SK-N-SH treated with all-trans-retinoic acid at 6 μM for 48 hours (cell line): ENCODE measurements at regions not wholly inside any gene's neighbourhood (a gene's known extent, or its start where the extent isn't known, plus 50 kb on each side); places are given as distances from the start of the nearest gene placed in this dataset.

ENCODE experiments used
- ATAC-seq: fragments of 200-7000 bp; cut with Tn5 transposase; 3 replicates; pipeline ENCODE4 v1.9.1; 2020; ENCODE audit warnings: mild to moderate bottlenecking, moderate library complexity
- BACH2 ChIP-seq: fragments of 250-450 bp; sonication (Bioruptor Pico); IDR thresholded peaks from 2 replicates; pipeline ENCODE4 v1.9.0; 2021; ENCODE audit warnings: mild to moderate bottlenecking, borderline replicate concordance
- CSDC2 ChIP-seq: fragments of 250-450 bp; sonication (Bioruptor Pico); IDR thresholded peaks from 2 replicates; pipeline ENCODE4 v1.5.0; 2020; ENCODE audit warnings: mild to moderate bottlenecking, moderate library complexity
- ESRRG ChIP-seq: fragments of 250-450 bp; sonication (Bioruptor Pico); IDR thresholded peaks from 2 replicates; pipeline ENCODE4 v1.6.1; 2021; ENCODE audit warnings: mild to moderate bottlenecking
- GLIS3 ChIP-seq: fragments of 250-450 bp; sonication (Bioruptor Pico); IDR thresholded peaks from 2 replicates; pipeline ENCODE4 v1.5.0; 2020; ENCODE audit warnings: mild to moderate bottlenecking, moderate library complexity
- ISL1 ChIP-seq: fragments of 250-450 bp; sonication (Bioruptor Pico); IDR thresholded peaks from 2 replicates; pipeline ENCODE4 v2.1.2; 2022; ENCODE audit warnings: mild to moderate bottlenecking, moderate library complexity
- OSR1 ChIP-seq: fragments of 250-450 bp; sonication (Bioruptor Pico); IDR thresholded peaks from 2 replicates; pipeline ENCODE4 v1.8.0; 2022; ENCODE audit warnings: moderate library complexity, mild to moderate bottlenecking, inconsistent platforms
- POU6F1 ChIP-seq: fragments of 250-450 bp; sonication (Bioruptor Pico); IDR thresholded peaks from 2 replicates; pipeline ENCODE4 v1.8.0; 2021; ENCODE audit warnings: low read depth, mild to moderate bottlenecking, moderate library complexity, borderline replicate concordance
- RARB ChIP-seq: fragments of 250-450 bp; sonication (Bioruptor Pico); IDR thresholded peaks from 2 replicates; pipeline ENCODE4 v1.8.0; 2021; ENCODE audit warnings: mild to moderate bottlenecking, moderate library complexity
- SNAI2 ChIP-seq: fragments of 250-450 bp; sonication (Bioruptor Pico); IDR thresholded peaks from 2 replicates; pipeline ENCODE4 v1.5.0; 2020; ENCODE audit warnings: mild to moderate bottlenecking, moderate library complexity
- TCF4 ChIP-seq: fragments of 250-450 bp; sonication (Bioruptor Pico); IDR thresholded peaks from 2 replicates; pipeline ENCODE4 v1.8.0; 2021; ENCODE audit warnings: mild to moderate bottlenecking, moderate library complexity, borderline replicate concordance
- ZC3H10 ChIP-seq: fragments of 250-450 bp; sonication (Bioruptor Pico); IDR thresholded peaks from 2 replicates; pipeline ENCODE4 v1.5.1; 2021; ENCODE audit warnings: mild to moderate bottlenecking, moderate library complexity
- ZFP3 ChIP-seq: fragments of 250-450 bp; sonication (Bioruptor Pico); IDR thresholded peaks from 2 replicates; pipeline ENCODE4 v1.5.0; 2020; ENCODE audit warnings: mild to moderate bottlenecking, moderate library complexity
- ZFP30 ChIP-seq: fragments of 450-650 bp; formaldehyde crosslinking; IDR thresholded peaks from 2 replicates; pipeline ENCODE4 v1.5.0; 2022; ENCODE audit warnings: mild to moderate bottlenecking, moderate library complexity
- ZNF70 ChIP-seq: fragments of 450-650 bp; formaldehyde crosslinking; IDR thresholded peaks from 2 replicates; pipeline ENCODE4 v1.5.0; 2020; ENCODE audit warnings: mild to moderate bottlenecking, moderate library complexity
- ZNF8 ChIP-seq: fragments of 450-650 bp; formaldehyde crosslinking; IDR thresholded peaks from 2 replicates; pipeline ENCODE4 v1.5.0; 2020; ENCODE audit warnings: mild to moderate bottlenecking, moderate library complexity
- TF ChIP-seq, protein P1 (sequence below): fragments of 250-450 bp; sonication (Bioruptor Pico); IDR thresholded peaks from 2 replicates; pipeline ENCODE4 v1.5.1; 2020; ENCODE audit warnings: low read depth, mild to moderate bottlenecking, moderate library complexity
- TF ChIP-seq, protein P2 (sequence below): fragments of 250-450 bp; sonication (Bioruptor Pico); IDR thresholded peaks from 2 replicates; pipeline ENCODE4 v1.8.0; 2020; ENCODE audit warnings: mild to moderate bottlenecking, moderate library complexity, borderline replicate concordance
- TF ChIP-seq, protein P3 (sequence below): fragments of 250-450 bp; sonication (Bioruptor Pico); IDR thresholded peaks from 2 replicates; pipeline ENCODE4 v1.5.1; 2021; ENCODE audit warnings: mild to moderate bottlenecking, moderate library complexity

DNA sequence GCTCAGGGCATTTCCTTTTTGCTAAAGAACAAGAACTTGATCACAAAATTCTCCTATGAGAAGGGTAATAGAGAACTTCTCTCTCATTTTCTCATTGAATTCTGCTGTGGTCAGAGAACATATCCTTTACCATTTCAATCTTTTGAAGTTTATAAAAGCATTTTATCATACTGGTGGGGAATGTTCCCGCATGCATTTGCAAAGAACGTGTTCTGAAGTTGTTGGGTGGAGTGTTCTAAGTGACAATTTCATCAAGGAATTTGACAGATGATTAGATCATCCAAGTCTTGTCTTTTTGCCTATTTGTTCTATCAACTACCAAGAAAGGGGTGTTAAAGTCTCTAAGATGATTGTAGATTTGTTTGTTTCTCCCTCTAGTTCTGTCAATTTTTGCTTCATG lies 163.4 kb upstream of the FREM1 start:
- no peak for ATAC-seq
- TF ChIP-seq GLIS3 (CRISPR knock-in tag), result no peak
- TF ChIP-seq CSDC2, result no peak
- TF ChIP-seq, protein P1, sequence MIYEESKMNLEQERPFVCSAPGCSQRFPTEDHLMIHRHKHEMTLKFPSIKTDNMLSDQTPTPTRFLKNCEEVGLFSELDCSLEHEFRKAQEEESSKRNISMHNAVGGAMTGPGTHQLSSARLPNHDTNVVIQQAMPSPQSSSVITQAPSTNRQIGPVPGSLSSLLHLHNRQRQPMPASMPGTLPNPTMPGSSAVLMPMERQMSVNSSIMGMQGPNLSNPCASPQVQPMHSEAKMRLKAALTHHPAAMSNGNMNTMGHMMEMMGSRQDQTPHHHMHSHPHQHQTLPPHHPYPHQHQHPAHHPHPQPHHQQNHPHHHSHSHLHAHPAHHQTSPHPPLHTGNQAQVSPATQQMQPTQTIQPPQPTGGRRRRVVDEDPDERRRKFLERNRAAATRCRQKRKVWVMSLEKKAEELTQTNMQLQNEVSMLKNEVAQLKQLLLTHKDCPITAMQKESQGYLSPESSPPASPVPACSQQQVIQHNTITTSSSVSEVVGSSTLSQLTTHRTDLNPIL, result no peak
- TF ChIP-seq, protein P2, sequence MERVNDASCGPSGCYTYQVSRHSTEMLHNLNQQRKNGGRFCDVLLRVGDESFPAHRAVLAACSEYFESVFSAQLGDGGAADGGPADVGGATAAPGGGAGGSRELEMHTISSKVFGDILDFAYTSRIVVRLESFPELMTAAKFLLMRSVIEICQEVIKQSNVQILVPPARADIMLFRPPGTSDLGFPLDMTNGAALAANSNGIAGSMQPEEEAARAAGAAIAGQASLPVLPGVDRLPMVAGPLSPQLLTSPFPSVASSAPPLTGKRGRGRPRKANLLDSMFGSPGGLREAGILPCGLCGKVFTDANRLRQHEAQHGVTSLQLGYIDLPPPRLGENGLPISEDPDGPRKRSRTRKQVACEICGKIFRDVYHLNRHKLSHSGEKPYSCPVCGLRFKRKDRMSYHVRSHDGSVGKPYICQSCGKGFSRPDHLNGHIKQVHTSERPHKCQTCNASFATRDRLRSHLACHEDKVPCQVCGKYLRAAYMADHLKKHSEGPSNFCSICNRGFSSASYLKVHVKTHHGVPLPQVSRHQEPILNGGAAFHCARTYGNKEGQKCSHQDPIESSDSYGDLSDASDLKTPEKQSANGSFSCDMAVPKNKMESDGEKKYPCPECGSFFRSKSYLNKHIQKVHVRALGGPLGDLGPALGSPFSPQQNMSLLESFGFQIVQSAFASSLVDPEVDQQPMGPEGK (CRISPR knock-in tag), result no peak
- no peak for TF ChIP-seq RARB (CRISPR knock-in tag)
- TF ChIP-seq, protein P3, sequence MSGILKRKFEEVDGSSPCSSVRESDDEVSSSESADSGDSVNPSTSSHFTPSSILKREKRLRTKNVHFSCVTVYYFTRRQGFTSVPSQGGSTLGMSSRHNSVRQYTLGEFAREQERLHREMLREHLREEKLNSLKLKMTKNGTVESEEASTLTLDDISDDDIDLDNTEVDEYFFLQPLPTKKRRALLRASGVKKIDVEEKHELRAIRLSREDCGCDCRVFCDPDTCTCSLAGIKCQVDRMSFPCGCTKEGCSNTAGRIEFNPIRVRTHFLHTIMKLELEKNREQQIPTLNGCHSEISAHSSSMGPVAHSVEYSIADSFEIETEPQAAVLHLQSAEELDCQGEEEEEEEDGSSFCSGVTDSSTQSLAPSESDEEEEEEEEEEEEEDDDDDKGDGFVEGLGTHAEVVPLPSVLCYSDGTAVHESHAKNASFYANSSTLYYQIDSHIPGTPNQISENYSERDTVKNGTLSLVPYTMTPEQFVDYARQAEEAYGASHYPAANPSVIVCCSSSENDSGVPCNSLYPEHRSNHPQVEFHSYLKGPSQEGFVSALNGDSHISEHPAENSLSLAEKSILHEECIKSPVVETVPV (CRISPR knock-in tag), result no peak
- no peak for TF ChIP-seq SNAI2 (CRISPR knock-in tag)
- no peak for TF ChIP-seq ZNF8
- no peak for TF ChIP-seq BACH2
- TF ChIP-seq ZNF70 (CRISPR knock-in tag), result no peak
- TF ChIP-seq ESRRG (CRISPR knock-in tag), result no peak
- no peak for TF ChIP-seq ZC3H10 (CRISPR knock-in tag)

GRCh38 chr9:15070716-15071115 lies 160.5 kb upstream of the FREM1 start:
- no peak for ATAC-seq
- TF ChIP-seq TCF4 (CRISPR knock-in tag) (no peak), ZC3H10 (CRISPR knock-in tag) (no peak), POU6F1 (CRISPR knock-in tag) (no peak)
- TF ChIP-seq, protein P1, result no peak

DNA sequence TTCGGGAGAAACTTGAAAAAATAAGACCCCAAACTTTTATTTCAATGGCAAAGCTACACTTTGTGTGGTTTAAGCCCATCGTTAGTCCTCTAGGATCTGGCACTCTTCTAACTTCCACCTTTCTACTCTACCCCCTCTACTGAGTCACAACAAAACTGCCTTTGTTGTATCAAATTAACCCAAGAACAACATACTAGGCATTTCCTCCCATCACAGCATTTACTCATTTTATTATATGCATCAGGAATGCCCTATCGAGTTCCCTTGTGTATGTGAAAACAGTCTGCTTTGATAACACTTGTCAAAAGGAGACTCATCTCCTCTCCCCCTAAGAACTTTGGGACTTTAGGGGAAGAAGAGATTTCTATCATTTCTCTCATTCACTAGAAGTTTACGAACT lies 158.9 kb upstream of the FREM1 start:
- no peak for ATAC-seq
- TF ChIP-seq ZFP30 (no peak), SNAI2 (CRISPR knock-in tag) (no peak), CSDC2 (no peak), ZNF8 (no peak), ISL1 (CRISPR knock-in tag) (no peak), TCF4 (CRISPR knock-in tag) (no peak), ESRRG (CRISPR knock-in tag) (no peak), GLIS3 (CRISPR knock-in tag) (no peak), ZC3H10 (CRISPR knock-in tag) (no peak), OSR1 (CRISPR knock-in tag) (no peak), ZFP3 (CRISPR knock-in tag) (no peak)
- TF ChIP-seq, protein P1, result no peak
- TF ChIP-seq, protein P2 (CRISPR knock-in tag), result no peak
